ENCODE measurements at regions not wholly inside any gene's neighbourhood (a gene's known extent, or its start where the extent isn't known, plus 50 kb on each side); places are given as distances from the start of the nearest gene placed in this dataset.
A peak's percentile ranks its signal among the peaks of the same experiment; 100 is the strongest.

DNA sequence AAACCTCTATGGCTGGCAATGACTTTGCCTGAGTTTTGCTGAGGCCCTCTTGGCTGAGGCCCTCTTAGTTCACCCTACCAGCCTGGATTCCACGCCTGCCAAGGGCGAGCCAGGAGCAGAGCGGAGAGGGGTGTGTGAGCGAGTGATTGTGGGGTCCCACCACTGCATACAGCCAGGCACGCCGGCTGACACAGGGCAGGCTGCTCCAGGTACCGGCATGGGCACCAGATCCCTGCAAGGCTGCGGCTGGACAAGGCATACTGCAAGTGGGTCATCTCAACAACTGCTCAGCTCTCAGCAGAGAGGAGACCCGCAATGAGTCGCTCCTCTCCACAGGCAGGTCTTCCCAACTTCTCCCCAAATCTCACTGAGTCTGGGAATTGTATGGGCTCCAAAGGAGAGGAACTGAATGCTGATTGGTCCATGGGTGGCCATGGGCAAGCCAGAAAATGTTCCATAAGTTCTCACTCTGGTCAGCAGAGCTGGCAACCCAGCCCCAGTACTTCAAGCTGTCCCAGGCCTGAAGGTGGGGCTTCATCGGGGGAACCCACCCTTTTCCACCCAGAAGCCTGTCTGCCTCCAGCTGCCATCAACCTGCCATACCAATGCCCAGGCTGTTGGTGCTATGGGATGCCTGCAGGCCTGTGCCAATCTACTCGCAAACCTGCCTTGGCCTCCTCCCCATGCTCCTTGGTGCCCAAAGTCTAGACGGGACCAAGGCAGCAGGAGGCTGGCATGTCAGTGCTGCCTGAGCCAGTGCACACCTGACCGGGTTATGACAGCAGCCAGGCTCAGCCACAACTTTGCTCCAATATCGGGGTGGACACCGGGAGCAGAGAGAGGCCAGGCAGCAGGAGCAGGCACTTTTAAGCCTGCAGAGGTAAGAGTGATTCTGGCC is 1273.6 kb upstream of the GBE1 start:
- peak in 2 of 3 donors; percentile 38 to 39 for DNase-seq
- no peak for TF ChIP-seq CTCF (IDR thresholded peaks at IDR 0.05)
- no peak for TF ChIP-seq POLR2A (IDR thresholded peaks at IDR 0.05)
- no peak overlapping the region for H3K27ac ChIP-seq
- no peak overlapping the region for H3K4me3 ChIP-seq
- peaks cover 0 to 3% (median 0%) of the 10 kb centered on the region in 4 donors for H3K9me3 ChIP-seq
- H3K27me3 ChIP-seq: no peaks in the 10 kb centered on the region
- H3K4me1 ChIP-seq: no peaks in the 10 kb centered on the region
- no peaks in the 10 kb centered on the region for H3K36me3 ChIP-seq

DNA sequence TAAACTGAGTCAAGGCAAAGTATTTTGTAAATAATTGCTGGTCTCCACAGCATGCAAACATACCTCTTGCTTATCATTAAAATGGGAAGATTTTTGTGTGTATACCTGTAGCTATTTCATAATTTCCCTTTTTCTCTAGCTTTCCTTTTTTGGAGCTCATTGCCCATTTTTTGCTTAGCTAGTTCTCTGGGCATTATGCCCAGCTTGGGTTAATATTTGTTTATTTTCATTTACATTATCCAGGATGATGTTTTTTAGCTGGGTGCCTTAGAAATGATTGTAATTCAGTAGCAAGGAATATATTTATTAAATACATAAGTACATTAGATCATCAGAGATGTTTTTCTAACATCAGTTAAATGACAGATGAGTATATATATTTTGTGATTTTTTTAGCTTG is 1271.7 kb upstream of the GBE1 start:
- no peak for DNase-seq
- Histone ChIP-seq H3K4me3 (no peak overlapping the region), H3K36me3 (no peaks in the 10 kb centered on the region), H3K9me3 (peaks cover 0 to 3% (median 0%) of the 10 kb centered on the region in 4 donors), H3K27ac (no peak overlapping the region), H3K4me1 (no peaks in the 10 kb centered on the region), H3K27me3 (no peaks in the 10 kb centered on the region)
- no peak for TF ChIP-seq POLR2A (IDR thresholded peaks at IDR 0.05)
- no peak for TF ChIP-seq CTCF (IDR thresholded peaks at IDR 0.05)

DNA sequence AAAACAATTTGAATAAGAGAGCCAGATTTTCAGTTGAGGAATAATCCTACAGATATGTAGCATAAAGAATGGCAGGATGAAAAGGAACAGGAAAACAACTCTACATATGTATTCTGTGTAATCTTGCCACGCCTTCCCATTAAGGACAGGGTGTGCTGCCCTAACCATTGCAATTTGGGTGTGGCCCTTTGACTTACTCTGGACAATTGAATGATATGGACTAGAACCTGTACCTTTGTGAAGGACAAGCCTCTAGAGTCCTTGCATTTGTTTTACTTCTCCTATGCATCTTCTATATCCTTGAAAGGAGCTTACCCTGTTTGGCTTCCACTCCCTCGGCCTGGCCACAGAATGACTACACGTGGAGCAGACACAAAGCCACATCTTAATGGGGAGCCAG is 1261.6 kb upstream of the GBE1 start:
- Histone ChIP-seq H3K27me3 (no peaks in the 10 kb centered on the region), H3K9me3 (no peaks in the 10 kb centered on the region), H3K27ac (no peak overlapping the region), H3K4me1 (no peaks in the 10 kb centered on the region), H3K36me3 (no peaks in the 10 kb centered on the region), H3K4me3 (no peak overlapping the region)
- DNase-seq: no peak
- TF ChIP-seq POLR2A (IDR thresholded peaks at IDR 0.05) (no peak), CTCF (IDR thresholded peaks at IDR 0.05) (no peak)

GRCh38 chr3:83011481-83011880 is 1250.0 kb upstream of the GBE1 start:
- DNase-seq: no peak
- Histone ChIP-seq H3K9me3 (no peaks in the 10 kb centered on the region), H3K27me3 (no peaks in the 10 kb centered on the region), H3K36me3 (no peaks in the 10 kb centered on the region), H3K4me1 (no peaks in the 10 kb centered on the region), H3K4me3 (no peak overlapping the region), H3K27ac (no peak overlapping the region)
- TF ChIP-seq CTCF (IDR thresholded peaks at IDR 0.05): no peak
- no peak for TF ChIP-seq POLR2A (IDR thresholded peaks at IDR 0.05)

GRCh38 chr3:83003917-83004316 is 1242.5 kb upstream of the GBE1 start:
- H3K4me1 ChIP-seq: no peaks in the 10 kb centered on the region
- no peak overlapping the region for H3K27ac ChIP-seq
- no peaks in the 10 kb centered on the region for H3K36me3 ChIP-seq
- DNase-seq: no peak
- H3K27me3 ChIP-seq: no peaks in the 10 kb centered on the region
- TF ChIP-seq POLR2A (IDR thresholded peaks at IDR 0.05) (no peak), CTCF (IDR thresholded peaks at IDR 0.05) (no peak)
- no peaks in the 10 kb centered on the region for H3K9me3 ChIP-seq
- no peak overlapping the region for H3K4me3 ChIP-seq

Measured in Peyer's patch (tissue), 4 donors.